ENCODE measurements at regions not wholly inside any gene's neighbourhood (a gene's known extent, or its start where the extent isn't known, plus 50 kb on each side); places are given as distances from the start of the nearest gene placed in this dataset.

DNA sequence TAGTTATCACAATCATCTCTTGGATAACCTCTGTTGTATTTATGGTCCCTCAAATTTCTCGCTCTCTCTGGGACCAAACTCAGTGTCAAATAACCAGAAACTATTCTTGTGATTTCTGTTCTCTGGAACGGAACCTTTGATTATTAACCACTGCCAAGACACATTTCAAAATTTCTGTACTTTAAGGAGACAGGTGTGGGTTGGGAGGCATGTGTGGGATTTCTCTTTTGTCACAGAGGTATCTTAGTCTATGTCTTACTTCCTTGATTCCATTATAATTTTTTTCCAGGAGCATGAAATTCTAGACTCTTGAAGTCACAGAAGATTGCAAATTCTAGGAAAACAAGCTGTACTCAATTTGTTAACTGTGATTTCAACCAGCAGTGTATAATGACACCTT, 919.0 kb upstream of the B3GALT2 start:
- ATAC-seq = no peak
- H3K4me1 ChIP-seq = no peaks in the 10 kb centered on the region
- DNase-seq = no peak
- H3K4me3 ChIP-seq = no peak overlapping the region
- no peaks in the 10 kb centered on the region for H3K9me3 ChIP-seq
- TF ChIP-seq POLR2A (IDR thresholded peaks at IDR 0.05) = no peak
- TF ChIP-seq, protein P1, sequence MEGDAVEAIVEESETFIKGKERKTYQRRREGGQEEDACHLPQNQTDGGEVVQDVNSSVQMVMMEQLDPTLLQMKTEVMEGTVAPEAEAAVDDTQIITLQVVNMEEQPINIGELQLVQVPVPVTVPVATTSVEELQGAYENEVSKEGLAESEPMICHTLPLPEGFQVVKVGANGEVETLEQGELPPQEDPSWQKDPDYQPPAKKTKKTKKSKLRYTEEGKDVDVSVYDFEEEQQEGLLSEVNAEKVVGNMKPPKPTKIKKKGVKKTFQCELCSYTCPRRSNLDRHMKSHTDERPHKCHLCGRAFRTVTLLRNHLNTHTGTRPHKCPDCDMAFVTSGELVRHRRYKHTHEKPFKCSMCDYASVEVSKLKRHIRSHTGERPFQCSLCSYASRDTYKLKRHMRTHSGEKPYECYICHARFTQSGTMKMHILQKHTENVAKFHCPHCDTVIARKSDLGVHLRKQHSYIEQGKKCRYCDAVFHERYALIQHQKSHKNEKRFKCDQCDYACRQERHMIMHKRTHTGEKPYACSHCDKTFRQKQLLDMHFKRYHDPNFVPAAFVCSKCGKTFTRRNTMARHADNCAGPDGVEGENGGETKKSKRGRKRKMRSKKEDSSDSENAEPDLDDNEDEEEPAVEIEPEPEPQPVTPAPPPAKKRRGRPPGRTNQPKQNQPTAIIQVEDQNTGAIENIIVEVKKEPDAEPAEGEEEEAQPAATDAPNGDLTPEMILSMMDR (IDR thresholded peaks at IDR 0.05 in 4 of 5, conservative IDR thresholded peaks at IDR 0.05 in 1 of 5) = no peak
- H3K27me3 ChIP-seq = no peaks in the 10 kb centered on the region
- H3K36me3 ChIP-seq = no peaks in the 10 kb centered on the region
- intact Hi-C loops (cut with DNase I; ENCODE audit: low total_unique reads) = no loop called here
- H3K27ac ChIP-seq = no peak overlapping the region
- in situ Hi-C loops (cut with MboI; ENCODE audit: low sequenced_read_pairs in 4 of 4) = no loop called here

DNA sequence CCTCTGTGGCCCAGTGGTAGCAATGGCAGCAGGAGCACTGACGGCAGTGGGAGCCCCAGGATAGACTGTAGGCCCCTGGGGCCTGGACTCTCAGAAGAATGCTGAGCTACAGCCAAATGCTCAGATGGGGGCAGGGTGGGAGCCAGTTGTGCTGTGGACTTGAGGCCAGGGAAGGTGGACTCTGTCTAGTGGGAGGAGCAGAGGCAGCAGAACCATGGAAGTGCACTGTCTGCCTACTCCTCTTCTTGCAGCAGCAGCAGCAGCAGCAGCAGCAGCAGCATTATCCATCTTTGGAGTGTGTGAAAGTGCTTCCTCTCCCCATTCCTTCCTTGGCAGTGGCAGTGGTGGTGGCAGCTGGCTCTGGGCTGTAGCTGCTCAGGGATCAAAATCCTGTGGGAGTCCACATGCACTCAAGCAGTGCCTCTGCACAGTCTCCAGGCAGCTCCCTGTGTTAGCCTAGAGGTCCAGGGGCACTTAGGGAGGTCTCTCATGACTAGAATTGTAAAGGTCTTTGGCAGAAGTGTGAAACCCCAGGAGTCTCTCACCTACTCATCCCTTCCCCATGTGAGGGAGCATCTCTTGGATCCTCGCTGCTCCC, 917.9 kb upstream of the B3GALT2 start:
- intact Hi-C loops (cut with DNase I; ENCODE audit: low total_unique reads) = no loop called here
- ATAC-seq (no peak), DNase-seq (no peak)

DNA sequence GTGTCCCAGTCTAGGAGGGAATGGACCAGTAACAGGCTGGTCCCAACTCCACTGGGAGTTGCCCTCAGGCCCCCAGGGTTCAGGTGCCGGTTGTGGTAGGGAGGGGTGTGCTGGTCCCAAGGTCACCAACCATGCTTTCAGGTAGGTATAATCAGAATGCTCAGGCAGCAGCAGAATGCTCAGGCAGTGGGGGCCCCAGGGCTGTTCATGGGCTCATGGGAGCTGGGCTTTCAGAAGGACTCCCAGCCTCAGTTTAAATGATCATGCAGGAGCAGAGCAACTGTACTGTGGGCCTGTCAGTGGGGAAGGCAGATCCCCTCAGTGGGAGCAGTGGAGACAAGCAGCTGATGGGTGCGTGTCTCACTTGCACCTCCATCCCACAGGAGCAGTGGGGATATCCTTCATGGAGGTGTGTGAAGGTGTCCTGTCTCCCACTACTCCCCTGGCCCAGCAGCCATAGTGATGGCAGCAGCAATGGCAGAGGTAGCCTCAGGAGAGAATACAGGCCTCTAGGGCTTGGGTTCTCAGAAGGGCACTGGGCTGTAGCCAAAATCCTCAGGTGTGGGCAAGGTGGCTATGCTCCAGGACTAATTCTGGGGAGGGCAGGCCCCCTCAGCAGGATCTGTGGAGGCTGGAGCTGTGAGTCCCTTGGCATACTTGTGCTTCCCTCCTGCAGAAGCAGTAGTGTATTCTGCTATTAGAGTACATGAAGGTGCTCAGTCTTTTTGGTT, 917.3 kb upstream of the B3GALT2 start:
- no peak overlapping the region for H3K4me3 ChIP-seq
- DNase-seq = no peak
- H3K4me1 ChIP-seq = no peaks in the 10 kb centered on the region
- H3K36me3 ChIP-seq = no peaks in the 10 kb centered on the region
- no peaks in the 10 kb centered on the region for H3K27me3 ChIP-seq
- in situ Hi-C loops (cut with MboI; ENCODE audit: low sequenced_read_pairs in 4 of 4) (no loop called here), intact Hi-C loops (cut with DNase I; ENCODE audit: low total_unique reads) (no loop called here)
- ATAC-seq = no peak
- TF ChIP-seq, protein P1 (IDR thresholded peaks at IDR 0.05 in 4 of 5, conservative IDR thresholded peaks at IDR 0.05 in 1 of 5) = no peak
- TF ChIP-seq POLR2A (IDR thresholded peaks at IDR 0.05) = no peak
- no peak overlapping the region for H3K27ac ChIP-seq
- H3K9me3 ChIP-seq = no peaks in the 10 kb centered on the region

More for the DNA sequence above, 917.9 kb upstream of the B3GALT2 start:
- Histone ChIP-seq H3K27ac (no peak overlapping the region), H3K27me3 (no peaks in the 10 kb centered on the region), H3K4me3 (no peak overlapping the region), H3K9me3 (no peaks in the 10 kb centered on the region), H3K36me3 (no peaks in the 10 kb centered on the region), H3K4me1 (no peaks in the 10 kb centered on the region)
- no peak for TF ChIP-seq POLR2A (IDR thresholded peaks at IDR 0.05)
- in situ Hi-C loops (cut with MboI; ENCODE audit: low sequenced_read_pairs in 4 of 4) = no loop called here

DNA sequence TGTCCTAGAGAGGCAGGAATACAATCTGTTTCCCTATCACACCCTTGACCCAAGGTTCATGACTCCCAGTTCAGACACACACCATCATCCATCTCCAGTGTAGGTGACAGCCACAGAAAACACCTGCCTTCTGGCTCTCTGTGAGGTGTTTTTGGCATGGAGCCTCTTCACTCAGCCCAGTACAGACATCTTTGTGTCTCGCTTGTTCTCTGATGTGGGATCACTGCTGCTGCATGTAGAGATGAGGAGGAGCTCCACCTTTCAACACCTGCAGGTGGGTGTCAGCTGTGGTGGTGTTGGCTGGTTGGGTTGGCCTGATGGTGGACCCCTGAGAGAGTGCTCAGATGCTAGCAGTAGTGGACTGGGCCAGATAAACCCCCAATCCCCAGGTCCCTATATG, 916.7 kb upstream of the B3GALT2 start:
- no peak for ATAC-seq
- no peaks in the 10 kb centered on the region for H3K9me3 ChIP-seq
- in situ Hi-C loops (cut with MboI; ENCODE audit: low sequenced_read_pairs in 4 of 4) = no loop called here
- H3K4me3 ChIP-seq = no peak overlapping the region
- H3K4me1 ChIP-seq = no peaks in the 10 kb centered on the region
- no peak overlapping the region for H3K27ac ChIP-seq
- H3K36me3 ChIP-seq = no peaks in the 10 kb centered on the region
- H3K27me3 ChIP-seq = no peaks in the 10 kb centered on the region
- intact Hi-C loops (cut with DNase I; ENCODE audit: low total_unique reads) = no loop called here
- TF ChIP-seq POLR2A (IDR thresholded peaks at IDR 0.05) = no peak
- TF ChIP-seq, protein P1 (IDR thresholded peaks at IDR 0.05 in 4 of 5, conservative IDR thresholded peaks at IDR 0.05 in 1 of 5) = no peak
- DNase-seq = no peak

DNA sequence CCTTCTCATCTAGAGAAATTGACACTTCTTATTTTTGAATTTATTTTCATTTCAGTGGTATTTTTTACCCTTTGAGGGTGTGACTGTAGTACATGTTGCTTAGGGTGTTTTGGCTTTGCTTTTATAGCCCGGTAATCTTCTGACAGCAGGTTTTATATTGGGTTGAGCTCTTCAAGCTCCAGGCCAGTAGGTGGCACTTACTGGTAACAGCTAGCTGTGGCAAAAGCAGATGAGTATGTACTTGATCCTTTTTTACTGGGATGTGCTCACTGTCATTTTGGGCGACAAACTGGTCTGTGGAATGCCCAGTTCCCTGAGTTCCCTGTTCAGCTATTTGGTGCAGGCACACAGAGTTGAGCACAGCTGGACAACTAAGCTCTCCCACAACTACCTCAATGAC, 916.2 kb upstream of the B3GALT2 start:
- no peak for DNase-seq
- no peaks in the 10 kb centered on the region for H3K9me3 ChIP-seq
- H3K4me1 ChIP-seq = no peaks in the 10 kb centered on the region
- intact Hi-C loops (cut with DNase I; ENCODE audit: low total_unique reads) = no loop called here
- H3K36me3 ChIP-seq = no peaks in the 10 kb centered on the region
- in situ Hi-C loops (cut with MboI; ENCODE audit: low sequenced_read_pairs in 4 of 4) = no loop called here
- H3K27me3 ChIP-seq = no peaks in the 10 kb centered on the region
- no peak overlapping the region for H3K27ac ChIP-seq
- no peak for ATAC-seq
- no peak for TF ChIP-seq POLR2A (IDR thresholded peaks at IDR 0.05)
- TF ChIP-seq, protein P1 (IDR thresholded peaks at IDR 0.05 in 4 of 5, conservative IDR thresholded peaks at IDR 0.05 in 1 of 5) = no peak
- no peak overlapping the region for H3K4me3 ChIP-seq
